ENCODE measurements at regions not wholly inside any gene's neighbourhood (a gene's known extent, or its start where the extent isn't known, plus 50 kb on each side); places are given as distances from the start of the nearest gene placed in this dataset.

DNA sequence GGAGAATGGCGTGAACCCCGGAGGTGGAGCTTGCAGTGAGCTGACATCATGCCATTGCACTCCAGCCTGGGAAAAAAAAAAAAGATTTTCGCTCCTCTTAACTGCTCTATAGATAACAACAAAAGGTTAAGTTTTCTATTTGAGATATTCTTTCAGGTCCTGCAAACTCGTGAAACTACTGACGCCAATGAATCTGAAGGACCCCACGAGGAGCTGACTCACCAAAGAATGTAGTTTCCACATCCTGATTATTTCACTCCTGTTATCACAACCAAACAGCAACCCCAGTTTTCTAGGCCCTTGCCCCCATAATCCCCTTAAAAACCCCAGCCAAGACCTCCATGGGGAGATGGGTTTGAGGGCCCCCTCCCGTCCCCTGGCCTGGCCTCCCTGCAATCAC, 58.7 kb downstream of the OTOR start:
- Histone ChIP-seq H3K9me3 (ENCODE audit: severe bottlenecking) (no peaks in the 10 kb centered on the region), H3K36me3 (no peaks in the 10 kb centered on the region), H3K27ac (no peak overlapping the region), H3K27me3 (ENCODE audit: insufficient read depth, low read depth, severe bottlenecking) (no peaks in the 10 kb centered on the region), H3K4me3 (ENCODE audit: low read depth, low read length) (no peak overlapping the region)
- TF ChIP-seq, protein P1, sequence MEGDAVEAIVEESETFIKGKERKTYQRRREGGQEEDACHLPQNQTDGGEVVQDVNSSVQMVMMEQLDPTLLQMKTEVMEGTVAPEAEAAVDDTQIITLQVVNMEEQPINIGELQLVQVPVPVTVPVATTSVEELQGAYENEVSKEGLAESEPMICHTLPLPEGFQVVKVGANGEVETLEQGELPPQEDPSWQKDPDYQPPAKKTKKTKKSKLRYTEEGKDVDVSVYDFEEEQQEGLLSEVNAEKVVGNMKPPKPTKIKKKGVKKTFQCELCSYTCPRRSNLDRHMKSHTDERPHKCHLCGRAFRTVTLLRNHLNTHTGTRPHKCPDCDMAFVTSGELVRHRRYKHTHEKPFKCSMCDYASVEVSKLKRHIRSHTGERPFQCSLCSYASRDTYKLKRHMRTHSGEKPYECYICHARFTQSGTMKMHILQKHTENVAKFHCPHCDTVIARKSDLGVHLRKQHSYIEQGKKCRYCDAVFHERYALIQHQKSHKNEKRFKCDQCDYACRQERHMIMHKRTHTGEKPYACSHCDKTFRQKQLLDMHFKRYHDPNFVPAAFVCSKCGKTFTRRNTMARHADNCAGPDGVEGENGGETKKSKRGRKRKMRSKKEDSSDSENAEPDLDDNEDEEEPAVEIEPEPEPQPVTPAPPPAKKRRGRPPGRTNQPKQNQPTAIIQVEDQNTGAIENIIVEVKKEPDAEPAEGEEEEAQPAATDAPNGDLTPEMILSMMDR (IDR thresholded peaks at IDR 0.05; ENCODE audit: low read depth, low read length): no peak
- no peak for DNase-seq

DNA sequence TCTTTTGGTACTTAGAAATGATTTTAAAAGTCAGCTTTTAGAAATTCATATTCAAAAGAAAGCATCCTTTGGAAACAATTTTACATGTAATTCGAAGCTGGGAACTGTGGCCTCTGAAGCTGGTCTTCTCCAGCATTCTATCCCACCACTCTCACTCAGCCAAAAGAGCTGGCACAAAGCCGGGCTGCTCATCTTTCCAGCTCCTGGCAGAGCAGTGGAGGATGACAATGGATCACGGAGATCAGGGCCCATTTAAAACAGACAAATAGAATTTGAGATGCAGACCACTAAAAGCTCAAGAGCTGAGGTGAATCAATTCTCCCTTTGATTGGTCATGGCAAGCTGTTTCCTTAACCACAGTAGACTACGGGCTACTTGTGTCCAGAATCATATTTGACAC, 60.6 kb downstream of the OTOR start:
- Histone ChIP-seq H3K27ac (no peak overlapping the region), H3K36me3 (no peaks in the 10 kb centered on the region), H3K9me3 (ENCODE audit: severe bottlenecking) (no peaks in the 10 kb centered on the region), H3K27me3 (ENCODE audit: insufficient read depth, low read depth, severe bottlenecking) (no peaks in the 10 kb centered on the region), H3K4me3 (ENCODE audit: low read depth, low read length) (no peak overlapping the region)
- no peak for DNase-seq
- TF ChIP-seq, protein P1 (IDR thresholded peaks at IDR 0.05; ENCODE audit: low read depth, low read length): no peak

DNA sequence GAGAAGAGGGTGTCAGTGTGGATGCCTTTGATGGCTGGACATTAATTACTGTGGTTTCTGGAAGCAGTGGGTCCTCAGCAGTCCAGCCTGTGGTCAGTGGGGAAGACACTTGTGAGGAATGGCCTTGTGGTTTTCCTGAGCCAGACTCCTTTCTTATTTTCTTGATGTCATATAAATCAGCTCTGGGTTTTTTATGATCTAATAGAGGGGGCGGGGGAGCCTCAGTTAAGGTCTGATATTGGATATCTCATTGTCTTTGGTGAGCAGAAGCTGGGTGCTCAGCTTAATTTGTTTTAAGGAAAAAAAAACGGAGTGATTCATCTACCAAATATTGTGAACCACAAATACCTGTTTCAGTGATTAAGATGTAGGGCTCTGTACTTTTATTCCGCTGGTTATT, 62.1 kb downstream of the OTOR start:
- H3K36me3 ChIP-seq: no peaks in the 10 kb centered on the region
- no peak overlapping the region for H3K4me3 ChIP-seq (ENCODE audit: low read depth, low read length)
- DNase-seq: no peak
- H3K9me3 ChIP-seq (ENCODE audit: severe bottlenecking): no peaks in the 10 kb centered on the region
- no peak overlapping the region for H3K27ac ChIP-seq
- TF ChIP-seq, protein P1 (IDR thresholded peaks at IDR 0.05; ENCODE audit: low read depth, low read length): no peak
- H3K27me3 ChIP-seq (ENCODE audit: insufficient read depth, low read depth, severe bottlenecking): no peaks in the 10 kb centered on the region

DNA sequence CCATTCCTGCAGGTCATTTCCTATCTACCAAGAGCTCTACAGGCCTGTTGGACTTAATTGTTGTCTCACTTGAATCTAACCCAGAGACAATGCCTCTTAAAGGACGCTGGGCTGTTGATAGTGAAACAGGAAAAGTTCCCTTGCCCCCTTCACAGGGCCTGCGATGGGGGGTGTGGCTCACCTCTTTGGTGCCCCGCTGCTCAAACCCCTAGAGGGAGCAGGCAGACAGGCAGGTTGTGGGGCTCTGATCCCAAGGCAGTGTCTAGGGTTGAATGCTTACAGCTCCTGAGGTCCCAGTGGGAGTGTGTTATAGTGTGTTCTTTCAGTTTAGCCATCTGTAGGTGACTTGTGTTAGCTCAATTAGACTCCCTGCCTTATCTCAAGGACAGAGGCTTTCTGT, 68.0 kb downstream of the OTOR start:
- TF ChIP-seq, protein P1 (IDR thresholded peaks at IDR 0.05; ENCODE audit: low read depth, low read length): no peak
- no peaks in the 10 kb centered on the region for H3K27me3 ChIP-seq (ENCODE audit: insufficient read depth, low read depth, severe bottlenecking)
- DNase-seq: no peak
- H3K27ac ChIP-seq: no peak overlapping the region
- H3K36me3 ChIP-seq: no peaks in the 10 kb centered on the region
- H3K4me3 ChIP-seq (ENCODE audit: low read depth, low read length): no peak overlapping the region
- no peaks in the 10 kb centered on the region for H3K9me3 ChIP-seq (ENCODE audit: severe bottlenecking)

DNA sequence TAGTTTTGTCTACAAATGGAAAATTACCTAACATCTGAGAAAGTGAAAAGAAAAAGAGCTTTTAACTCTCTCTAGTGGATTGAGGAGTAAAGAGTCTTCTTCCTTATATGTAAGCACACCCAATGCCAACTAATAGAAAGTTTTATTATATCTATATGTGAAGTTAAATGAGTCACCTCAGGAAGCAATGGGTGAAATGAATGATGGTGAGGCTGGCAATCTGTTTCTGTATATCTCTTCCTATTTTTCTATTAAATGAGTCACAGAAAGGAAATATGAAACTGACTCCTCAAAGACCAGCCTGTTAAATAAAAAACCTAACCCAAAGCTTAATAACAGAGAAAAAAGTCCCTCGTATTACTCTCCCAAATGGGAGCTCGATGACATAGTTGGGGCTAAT, 71.3 kb downstream of the OTOR start:
- no peak overlapping the region for H3K4me3 ChIP-seq (ENCODE audit: low read depth, low read length)
- H3K27me3 ChIP-seq (ENCODE audit: insufficient read depth, low read depth, severe bottlenecking): no peaks in the 10 kb centered on the region
- no peaks in the 10 kb centered on the region for H3K36me3 ChIP-seq
- TF ChIP-seq, protein P1 (IDR thresholded peaks at IDR 0.05; ENCODE audit: low read depth, low read length): no peak
- H3K9me3 ChIP-seq (ENCODE audit: severe bottlenecking): peaks cover 2% of the 10 kb centered on the region
- no peak overlapping the region for H3K27ac ChIP-seq
- no peak for DNase-seq
